H1 (cell line): ENCODE measurements at regions not wholly inside any gene's neighbourhood (a gene's known extent, or its start where the extent isn't known, plus 50 kb on each side); places are given as distances from the start of the nearest gene placed in this dataset.

ENCODE experiments used
- BACH1 ChIP-seq: IDR thresholded peaks from 2 replicates; pipeline ENCODE4 v1.6.1; 2012; ENCODE audit warnings: low read length, improper control_type of control experiment
- EGR1 ChIP-seq: IDR thresholded peaks from 2 replicates; pipeline ENCODE4 v1.6.1; 2011; ENCODE audit warnings: low read depth, low read length, borderline replicate concordance
- EP300 ChIP-seq, 2 experiments: IDR thresholded peaks; 1 replicate in 1 of 2; 2 replicates in 1 of 2; pipeline ENCODE4 v1.6.1; 2011 to 2012; ENCODE audit warnings: low read depth in 2 of 2, low read length in 2 of 2, mild to moderate bottlenecking in 2 of 2, borderline replicate concordance in 1 of 2, inconsistent platforms in 1 of 2, moderate library complexity in 1 of 2
- FOSL1 ChIP-seq: IDR thresholded peaks from 2 replicates; pipeline ENCODE4 v1.6.1; 2011; ENCODE audit warnings: mild to moderate bottlenecking, low read depth, low read length, moderate library complexity; ENCODE audit not compliant: insufficient read depth
- HDAC2 ChIP-seq, 2 experiments: fragments of 300-600 bp in 1 of 2; sonication (generic) in 1 of 2; IDR thresholded peaks; 2 replicates each; pipeline ENCODE4 v1.6.1; 2011 to 2012; ENCODE audit warnings: low read depth in 2 of 2, low read length in 2 of 2, mild to moderate bottlenecking in 2 of 2, moderate library complexity in 2 of 2, borderline replicate concordance in 1 of 2, inconsistent platforms in 1 of 2
- JUND ChIP-seq: IDR thresholded peaks from 2 replicates; pipeline ENCODE4 v1.6.1; 2011; ENCODE audit warnings: mild to moderate bottlenecking, improper control_type of control experiment, low read length
- POLR2A ChIP-seq, 2 experiments: IDR thresholded peaks; 1 replicate in 1 of 2; 2 replicates in 1 of 2; pipeline ENCODE4 v1.6.1; 2011; ENCODE audit warnings: low read depth in 2 of 2, low read length in 2 of 2, mild to moderate bottlenecking in 2 of 2; ENCODE audit errors: control extremely low read depth in 1 of 2
- SAP30 ChIP-seq: fragments of 300-600 bp; sonication (generic); IDR thresholded peaks from 2 replicates; pipeline ENCODE4 v1.7.1; 2012; ENCODE audit warnings: low read length, moderate library complexity, mild to moderate bottlenecking, inconsistent platforms; ENCODE audit not compliant: insufficient read depth, insufficient replicate concordance
- SIRT6 ChIP-seq: IDR thresholded peaks from one replicate; pipeline ENCODE4 v1.7.1; 2012; ENCODE audit warnings: low read length, inconsistent platforms
- SIX5 ChIP-seq: IDR thresholded peaks from 2 replicates; pipeline ENCODE4 v1.6.1; 2011; ENCODE audit warnings: mild to moderate bottlenecking, low read depth, low read length
- SUZ12 ChIP-seq: fragments of 200-600 bp; sonication (generic); IDR thresholded peaks from 2 replicates; pipeline ENCODE4 v1.6.1; 2012; ENCODE audit warnings: mild to moderate bottlenecking, inconsistent platforms, low read length, moderate library complexity, mixed read lengths
- TAF1 ChIP-seq: IDR thresholded peaks from 2 replicates; pipeline ENCODE4 v1.6.1; 2011; ENCODE audit warnings: mild to moderate bottlenecking, low read depth, low read length
- TAF7 ChIP-seq: optimal IDR thresholded peaks from 2 replicates; pipeline ENCODE3; 2011; ENCODE audit warnings: low read depth, mild to moderate bottlenecking, inconsistent platforms, low read length, moderate library complexity, borderline replicate concordance
- TBP ChIP-seq: IDR thresholded peaks from 2 replicates; pipeline ENCODE4 v1.6.1; 2011; ENCODE audit warnings: low read depth, low read length, improper control_type of control experiment
- YY1 ChIP-seq: IDR thresholded peaks from 2 replicates; pipeline ENCODE4 v1.6.1; 2011; ENCODE audit warnings: low read depth, mild to moderate bottlenecking, low read length
- TF ChIP-seq, protein P1 (sequence below): IDR thresholded peaks from 2 replicates; pipeline ENCODE4 v1.6.1; 2011; ENCODE audit warnings: low read depth, mild to moderate bottlenecking, low read length; ENCODE audit not compliant: insufficient read depth

DNA sequence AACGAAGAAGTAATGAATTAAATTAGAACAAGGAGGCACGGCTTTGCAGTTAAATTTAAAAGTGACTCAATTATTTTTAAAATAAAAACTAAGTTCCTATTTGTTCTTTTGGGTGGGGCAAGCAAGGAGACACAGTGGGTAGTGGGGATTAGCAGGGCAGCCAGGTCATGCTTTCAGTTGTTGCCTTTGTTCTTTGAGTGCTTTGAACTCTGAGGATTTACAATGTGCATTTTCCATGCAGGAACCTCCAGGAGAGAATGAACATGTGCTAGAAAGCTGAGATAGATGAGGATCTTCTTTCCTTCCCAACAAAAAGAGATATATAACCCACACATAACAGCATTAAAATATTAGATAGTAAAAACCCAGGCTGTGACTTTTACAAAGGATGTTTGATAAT is 420.4 kb upstream of the CTSO start (continued):
- TF ChIP-seq SAP30 = no peak
- no peak for TF ChIP-seq FOSL1
- TF ChIP-seq POLR2A (IDR thresholded peaks at IDR 0.05; ENCODE audit: control extremely low read depth in 1 of 2, low read depth in 2 of 2, low read length in 2 of 2) = no peak
- no peak for TF ChIP-seq BACH1
- TF ChIP-seq SUZ12 = no peak
- no peak for TF ChIP-seq TAF7
- no peak for TF ChIP-seq YY1
- TF ChIP-seq HDAC2 (IDR thresholded peaks at IDR 0.05; ENCODE audit: borderline replicate concordance in 1 of 2, low read depth in 2 of 2, low read length in 2 of 2) = no peak
- no peak for TF ChIP-seq EGR1
- TF ChIP-seq JUND = no peak
- TF ChIP-seq, protein P1, sequence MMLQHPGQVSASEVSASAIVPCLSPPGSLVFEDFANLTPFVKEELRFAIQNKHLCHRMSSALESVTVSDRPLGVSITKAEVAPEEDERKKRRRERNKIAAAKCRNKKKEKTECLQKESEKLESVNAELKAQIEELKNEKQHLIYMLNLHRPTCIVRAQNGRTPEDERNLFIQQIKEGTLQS = no peak
- no peak for TF ChIP-seq TBP
- no peak for TF ChIP-seq SIRT6
- no peak for TF ChIP-seq TAF1
- TF ChIP-seq EP300 (IDR thresholded peaks at IDR 0.05; ENCODE audit: borderline replicate concordance in 1 of 2, low read depth in 2 of 2, low read length in 2 of 2) = no peak
- no peak for TF ChIP-seq SIX5
